HL-60 (cell line): ENCODE measurements at regions not wholly inside any gene's neighbourhood (a gene's known extent, or its start where the extent isn't known, plus 50 kb on each side); places are given as distances from the start of the nearest gene placed in this dataset.

Experiments
- DNase-seq, 2 experiments: peaks; one replicate each; pipeline ENCODE4 v3.0.0-alpha.2; 2010 to 2020; ENCODE audit warnings: low read depth in 1 of 2, low spot score in 1 of 2
- H3K27ac ChIP-seq: fragments of 250-450 bp; sonication (Bioruptor Pico); replicated peaks from 2 replicates; pipeline ENCODE4 v1.5.1; 2020; ENCODE audit warnings: mild to moderate bottlenecking, moderate library complexity
- H3K27me3 ChIP-seq: fragments of 250-450 bp; sonication (Bioruptor Pico); 2 replicates; pipeline ENCODE4 v1.5.1; 2021; ENCODE audit warnings: mild to moderate bottlenecking, moderate library complexity; ENCODE audit not compliant: insufficient read depth, poor library complexity, severe bottlenecking
- H3K4me3 ChIP-seq: replicated peaks from 2 replicates; pipeline ENCODE4 v1.5.1; 2011; ENCODE audit warnings: mild to moderate bottlenecking, control low read depth, low read length; ENCODE audit not compliant: insufficient read depth
- CTCF ChIP-seq: IDR thresholded peaks from one replicate; pipeline ENCODE4 v1.5.1; 2011; ENCODE audit warnings: low read length, control low read depth, inconsistent platforms; ENCODE audit not compliant: insufficient read depth
- GABPA ChIP-seq: IDR thresholded peaks from 2 replicates; pipeline ENCODE4 v1.6.1; 2012; ENCODE audit warnings: low read depth
- POLR2AphosphoS5 ChIP-seq: IDR thresholded peaks from 2 replicates; pipeline ENCODE4 v1.6.1; 2012; ENCODE audit warnings: low read depth
- REST ChIP-seq: IDR thresholded peaks from 2 replicates; pipeline ENCODE4 v1.6.1; 2012; ENCODE audit warnings: low read depth; ENCODE audit not compliant: insufficient replicate concordance
- SPI1 ChIP-seq: IDR thresholded peaks from 2 replicates; pipeline ENCODE4 v1.6.1; 2012; ENCODE audit warnings: low read depth, mild to moderate bottlenecking, borderline replicate concordance

- Histone ChIP-seq H3K27ac (no peak overlapping the region), H3K4me3 (no peak overlapping the region), H3K27me3 (peaks cover 3% of the 10 kb centered on the region)
- no peak for TF ChIP-seq POLR2AphosphoS5
- no peak for TF ChIP-seq GABPA
- TF ChIP-seq CTCF, result no peak
- no peak for TF ChIP-seq REST
- TF ChIP-seq SPI1, result no peak
- DNase-seq, result no peak
These were observed 168.6 kb upstream of the CSF3R start for GRCh38 chr1:36651176-36651910.

GRCh38 chr1:36650200-36651065 lies 167.7 kb upstream of the CSF3R start:
- DNase-seq, result peak; percentile 4 to 47
- H3K4me3 ChIP-seq, result no peak overlapping the region
- H3K27ac ChIP-seq, result no peak overlapping the region
- no peak for TF ChIP-seq POLR2AphosphoS5
- TF ChIP-seq SPI1, result 0 out of 2 replicates have a peak, but pooled peaks have one; percentile 11
- no peak for TF ChIP-seq GABPA
- TF ChIP-seq CTCF, result peak; percentile 88
- peaks cover 3% of the 10 kb centered on the region for H3K27me3 ChIP-seq

GRCh38 chr1:36645867-36646266 lies 163.2 kb upstream of the CSF3R start:
- TF ChIP-seq REST (no peak), SPI1 (no peak), GABPA (no peak), POLR2AphosphoS5 (no peak), CTCF (no peak)
- Histone ChIP-seq H3K4me3 (no peak overlapping the region), H3K27ac (no peak overlapping the region), H3K27me3 (no peaks in the 10 kb centered on the region)
- no peak for DNase-seq
